GM19397 (cell line): ENCODE measurements at regions not wholly inside any gene's neighbourhood (a gene's known extent, or its start where the extent isn't known, plus 50 kb on each side); places are given as distances from the start of the nearest gene placed in this dataset.
"Not testable (repeated sequence)": the region's sequence is repeated elsewhere in the genome, so short reads cannot be mapped to it uniquely, and the experiment has no call there.

ENCODE experiments used
- ATAC-seq: cut with Tn5 transposase; IDR thresholded peaks from one replicate; pipeline ENCODE4 v1.9.1; 2021; ENCODE audit warnings: mild to moderate bottlenecking, moderate library complexity; ENCODE audit not compliant: unreplicated experiment

GRCh38 chr2:83901317-83901716 lies 557.8 kb downstream of the SUCLG1 start:
- ATAC-seq: no peak

- ATAC-seq: no peak
Measured at GRCh38 chr2:83900862-83901261, 558.2 kb downstream of the SUCLG1 start.

- ATAC-seq: no peak
Measured at GRCh38 chr2:83899271-83899670, 559.8 kb downstream of the SUCLG1 start.

- no peak for ATAC-seq
Measured at GRCh38 chr2:83894976-83895375, 564.1 kb downstream of the SUCLG1 start.

- no peak for ATAC-seq
Measured at GRCh38 chr2:83887757-83888156, 571.3 kb downstream of the SUCLG1 start.

GRCh38 chr2:83879127-83879526 lies 580.0 kb downstream of the SUCLG1 start:
- no peak for ATAC-seq

- ATAC-seq: not testable (repeated sequence)
Measured at GRCh38 chr2:83877261-83877660, 581.8 kb downstream of the SUCLG1 start.

GRCh38 chr2:83874712-83875430 lies 584.2 kb downstream of the SUCLG1 start:
- no peak for ATAC-seq

GRCh38 chr2:83874066-83874465 lies 585.0 kb downstream of the SUCLG1 start:
- no peak for ATAC-seq

- ATAC-seq: no peak
Measured at GRCh38 chr2:83873110-83873509, 586.0 kb downstream of the SUCLG1 start.

- no peak for ATAC-seq
Measured at GRCh38 chr2:83866211-83866610, 592.9 kb downstream of the SUCLG1 start.

- no peak for ATAC-seq
Measured at GRCh38 chr2:83862600-83862999, 596.5 kb downstream of the SUCLG1 start.

GRCh38 chr2:83860320-83860719 lies 598.8 kb downstream of the SUCLG1 start:
- ATAC-seq: no peak

GRCh38 chr2:83859553-83859952 lies 599.5 kb downstream of the SUCLG1 start:
- no peak for ATAC-seq

- ATAC-seq: no peak
Measured at GRCh38 chr2:83851066-83851465, 608.0 kb downstream of the SUCLG1 start.

GRCh38 chr2:83850071-83850725 lies 608.9 kb downstream of the SUCLG1 start:
- ATAC-seq: no peak

- ATAC-seq: no peak
Measured at GRCh38 chr2:83844490-83844889, 614.6 kb downstream of the SUCLG1 start.

- ATAC-seq: no peak
Measured at GRCh38 chr2:83842421-83842820, 616.7 kb downstream of the SUCLG1 start.

GRCh38 chr2:83837823-83838222 lies 621.3 kb downstream of the SUCLG1 start:
- no peak for ATAC-seq

- ATAC-seq: no peak
Measured at GRCh38 chr2:83827618-83828017, 631.5 kb downstream of the SUCLG1 start.

GRCh38 chr2:83826577-83826976 lies 632.5 kb downstream of the SUCLG1 start:
- ATAC-seq: no peak

GRCh38 chr2:83823229-83823628 lies 635.9 kb downstream of the SUCLG1 start:
- no peak for ATAC-seq

- ATAC-seq: no peak
Measured at GRCh38 chr2:83817511-83817910, 641.6 kb downstream of the SUCLG1 start.
